Right cardiac atrium (tissue), 5 donors: ENCODE measurements at regions not wholly inside any gene's neighbourhood (a gene's known extent, or its start where the extent isn't known, plus 50 kb on each side); places are given as distances from the start of the nearest gene placed in this dataset.

Experiments
- ATAC-seq, 2 donors: fragments of 200-7000 bp; cut with Tn5 transposase; one replicate each; pipeline versions ENCODE4 v1.8.0 to v1.9.1; 2020; ENCODE audit warnings: moderate library complexity in 2 of 2, mild to moderate bottlenecking in 1 of 2
- DNase-seq, 3 donors: peaks; one replicate each; pipeline ENCODE4 v3.0.0-alpha.2; 2020
- H3K27ac ChIP-seq: one replicate; pipeline ENCODE4 v1.5.1; 2013; ENCODE audit warnings: mild to moderate bottlenecking, low read length, control low read depth, moderate library complexity
- H3K27me3 ChIP-seq: one replicate; pipeline ENCODE4 v1.6.1; 2013; ENCODE audit not compliant: control insufficient read depth, insufficient read depth
- H3K4me1 ChIP-seq: one replicate; pipeline ENCODE4 v1.6.1; 2013; ENCODE audit warnings: low read length; ENCODE audit not compliant: control insufficient read depth, insufficient read depth
- H3K4me3 ChIP-seq: one replicate; pipeline ENCODE4 v1.5.1; 2013; ENCODE audit warnings: low read length, control low read depth
- H3K9me3 ChIP-seq: one replicate; pipeline ENCODE4 v1.6.1; 2013; ENCODE audit warnings: low read length; ENCODE audit not compliant: control insufficient read depth
- WGBS: extraction: QIAGEN DNeasy Blood & Tissue Kit; methylation state at CpG from one replicate; pipeline ENCODE4 v1.1.7; 2013; 5-methylcytosine and 5-hydroxymethylcytosine counted together
- intact Hi-C, 4 donors: fragments of 100-400 bp; cut with DNase I; formaldehyde crosslinking; loops; one replicate each; pipeline versions ENCODE4 v1.11.0 to v1.14.0; 2022 to 2023
- donor health status: healthy with polysubstance abuse.
- donor health status: DM: no; HTN: yes; CAD: no.
- donor health status: DM: no; HTN: no; CAD: no.
- donor health status: DM: no; HTN: yes; CAD: no; lungs with severe emphysema.
- donor health status: DM: yes; HTN: yes; CAD: no.

DNA sequence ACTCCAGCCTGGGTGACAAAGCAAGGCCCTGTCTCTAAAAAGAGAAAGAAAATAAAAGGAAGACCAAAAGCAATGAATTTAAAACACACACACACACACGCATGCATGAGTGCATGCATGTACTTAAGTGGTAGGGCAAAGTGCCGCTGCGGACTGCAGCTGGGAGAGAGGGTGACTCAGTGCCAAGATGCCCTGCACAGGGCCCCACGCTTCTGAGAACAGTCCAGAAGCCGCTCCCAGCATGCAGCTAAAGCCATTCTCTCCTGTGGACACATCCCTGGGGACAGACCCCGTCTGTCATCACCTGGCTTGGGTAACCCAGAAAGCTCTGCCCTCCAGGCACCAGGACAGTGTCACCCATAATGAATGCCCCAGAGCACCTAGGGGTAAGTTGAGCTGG lies 61.0 kb upstream of the MYL10 start:
- 75% methylated on average over 6 of the region's 6 CpGs for WGBS
- intact Hi-C loops, result loop anchor here in 1 of 4 donors (5.0 kb wide), 1 partner anchor 107 kb away; no protein-coding TSS in a partner anchor
- H3K27ac ChIP-seq, result no peak overlapping the region
- no peak overlapping the region for H3K4me3 ChIP-seq
- DNase-seq (peak in 1 of 3 donors; percentile 61), ATAC-seq (peak in 1 of 2 donors; percentile 21)
- no peaks in the 10 kb centered on the region for H3K27me3 ChIP-seq
- no peaks in the 10 kb centered on the region for H3K9me3 ChIP-seq
- no peaks in the 10 kb centered on the region for H3K4me1 ChIP-seq

DNA sequence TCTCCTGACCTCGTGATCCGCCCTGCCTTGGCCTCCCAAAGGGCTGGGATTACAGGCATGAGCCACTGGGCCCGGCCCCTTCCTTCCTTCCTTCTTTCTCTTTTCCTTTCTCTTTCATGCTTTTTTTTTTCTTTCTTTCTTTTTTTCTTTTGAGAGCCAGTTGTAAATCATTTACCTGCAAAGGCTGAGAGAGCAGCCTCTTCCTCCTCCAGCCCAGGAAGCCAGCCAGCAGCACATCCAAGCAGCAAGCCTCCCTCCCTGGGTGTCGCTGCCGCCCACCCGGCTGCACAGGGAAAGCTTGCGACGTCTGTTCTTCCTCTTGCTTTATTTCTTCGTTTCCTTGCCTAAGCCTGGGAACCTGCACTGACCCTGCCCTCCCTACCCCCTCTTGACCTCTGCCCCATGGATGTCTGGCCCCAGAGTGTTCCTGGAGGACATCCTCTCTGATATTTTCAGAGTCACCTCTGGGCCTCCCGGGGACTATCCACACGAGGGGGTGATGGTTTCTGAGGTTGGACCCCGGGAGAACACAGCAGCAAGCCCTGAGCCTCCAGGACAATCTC lies 62.8 kb upstream of the MYL10 start:
- ATAC-seq (no peak), DNase-seq (peak in 1 of 3 donors; percentile 10)
- Histone ChIP-seq H3K4me1 (no peaks in the 10 kb centered on the region), H3K27ac (no peak overlapping the region), H3K9me3 (no peaks in the 10 kb centered on the region), H3K27me3 (no peaks in the 10 kb centered on the region), H3K4me3 (no peak overlapping the region)
- intact Hi-C loops, result loop anchor here in 1 of 4 donors (5.0 kb wide), 1 partner anchor 105 kb away; no protein-coding TSS in a partner anchor
- 49% methylated on average over 12 of the region's 12 CpGs for WGBS

DNA sequence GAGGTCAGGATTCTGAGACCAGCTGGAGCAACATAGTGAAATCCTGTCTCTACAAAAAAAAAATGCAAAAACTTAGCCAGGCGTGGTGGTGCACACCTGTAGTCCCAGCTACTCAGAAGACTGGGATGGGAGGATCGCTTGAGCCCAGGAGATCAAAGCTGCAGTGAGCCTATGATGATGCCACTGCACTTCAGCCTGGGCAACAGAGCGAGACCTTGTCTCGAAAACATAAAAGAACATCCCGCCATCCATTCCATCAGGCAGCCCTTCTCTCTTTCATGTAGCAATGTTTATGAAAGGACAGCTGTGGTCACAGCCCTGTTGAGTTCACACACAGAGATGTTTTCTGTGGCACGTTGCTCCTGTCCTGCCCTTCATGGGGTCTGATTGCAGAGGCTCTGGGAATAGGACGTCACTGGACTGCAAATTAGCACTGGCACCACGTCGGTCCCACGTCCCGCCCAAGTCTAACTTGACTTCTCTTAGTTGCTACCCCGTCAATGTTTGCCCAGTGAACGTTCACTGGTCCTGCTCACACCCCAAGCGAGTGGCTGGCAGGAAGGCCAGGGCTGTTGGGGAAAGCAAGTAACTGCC lies 64.5 kb upstream of the MYL10 start:
- H3K4me3 ChIP-seq, result no peak overlapping the region
- H3K27ac ChIP-seq, result no peak overlapping the region
- DNase-seq, result no peak
- H3K9me3 ChIP-seq, result no peaks in the 10 kb centered on the region
- ATAC-seq, result no peak
- intact Hi-C loops, result loop anchor here in 1 of 4 donors (5.0 kb wide), 1 partner anchor 104 kb away; no protein-coding TSS in a partner anchor
- 84% methylated on average over 14 of the region's 14 CpGs for WGBS
- no peaks in the 10 kb centered on the region for H3K4me1 ChIP-seq
- H3K27me3 ChIP-seq, result no peaks in the 10 kb centered on the region

DNA sequence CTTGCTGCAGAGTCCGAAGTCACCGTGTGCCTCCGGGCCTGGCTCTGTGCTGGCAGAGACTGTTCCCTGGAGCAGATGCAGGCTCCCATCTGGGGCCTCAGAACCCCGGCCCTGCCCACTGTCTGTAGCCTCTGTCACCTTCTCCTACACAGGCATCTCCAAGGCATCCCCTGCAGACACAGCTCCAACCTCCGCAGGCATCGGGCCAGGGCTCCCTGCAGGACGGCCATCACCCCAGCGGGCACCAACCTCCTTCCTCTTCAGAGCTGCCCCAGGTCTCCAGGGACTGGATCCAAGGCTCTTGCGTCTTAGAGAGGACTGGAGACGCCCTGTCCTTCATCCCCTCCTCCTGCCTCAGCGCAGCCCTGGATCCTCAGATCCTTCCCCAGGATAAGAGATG lies 69.9 kb upstream of the MYL10 start:
- Histone ChIP-seq H3K4me3 (no peak overlapping the region), H3K9me3 (no peaks in the 10 kb centered on the region), H3K27ac (no peak overlapping the region), H3K27me3 (no peaks in the 10 kb centered on the region), H3K4me1 (no peaks in the 10 kb centered on the region)
- DNase-seq (peak in 1 of 3 donors; percentile 16), ATAC-seq (no peak)
- intact Hi-C loops, result no loop called here
- 75% methylated on average over 11 of the region's 11 CpGs for WGBS

DNA sequence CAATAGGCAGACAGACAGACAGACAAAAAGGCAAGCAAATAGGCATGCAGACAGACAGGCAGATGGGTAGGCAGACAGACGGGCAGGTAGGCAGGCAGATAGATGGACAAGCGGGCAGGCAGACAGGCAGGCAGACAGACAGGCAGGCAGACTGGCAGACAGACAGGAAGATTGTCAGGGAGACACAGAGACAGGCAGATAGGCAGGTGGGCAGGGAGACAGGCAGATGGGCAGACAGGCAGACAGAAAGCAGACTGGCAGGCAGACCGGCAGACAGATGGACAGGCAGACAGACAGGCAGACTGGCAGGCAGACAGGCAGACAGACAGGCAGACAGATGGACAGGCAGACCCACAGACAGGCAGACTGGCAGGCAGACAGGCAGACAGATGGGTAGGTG lies 70.3 kb upstream of the MYL10 start:
- Histone ChIP-seq H3K4me1 (no peaks in the 10 kb centered on the region), H3K27me3 (no peaks in the 10 kb centered on the region), H3K4me3 (no peak overlapping the region), H3K9me3 (no peaks in the 10 kb centered on the region), H3K27ac (no peak overlapping the region)
- DNase-seq (no peak), ATAC-seq (no peak)
- 80% methylated on average over 3 of the region's 3 CpGs for WGBS
- intact Hi-C loops, result no loop called here

DNA sequence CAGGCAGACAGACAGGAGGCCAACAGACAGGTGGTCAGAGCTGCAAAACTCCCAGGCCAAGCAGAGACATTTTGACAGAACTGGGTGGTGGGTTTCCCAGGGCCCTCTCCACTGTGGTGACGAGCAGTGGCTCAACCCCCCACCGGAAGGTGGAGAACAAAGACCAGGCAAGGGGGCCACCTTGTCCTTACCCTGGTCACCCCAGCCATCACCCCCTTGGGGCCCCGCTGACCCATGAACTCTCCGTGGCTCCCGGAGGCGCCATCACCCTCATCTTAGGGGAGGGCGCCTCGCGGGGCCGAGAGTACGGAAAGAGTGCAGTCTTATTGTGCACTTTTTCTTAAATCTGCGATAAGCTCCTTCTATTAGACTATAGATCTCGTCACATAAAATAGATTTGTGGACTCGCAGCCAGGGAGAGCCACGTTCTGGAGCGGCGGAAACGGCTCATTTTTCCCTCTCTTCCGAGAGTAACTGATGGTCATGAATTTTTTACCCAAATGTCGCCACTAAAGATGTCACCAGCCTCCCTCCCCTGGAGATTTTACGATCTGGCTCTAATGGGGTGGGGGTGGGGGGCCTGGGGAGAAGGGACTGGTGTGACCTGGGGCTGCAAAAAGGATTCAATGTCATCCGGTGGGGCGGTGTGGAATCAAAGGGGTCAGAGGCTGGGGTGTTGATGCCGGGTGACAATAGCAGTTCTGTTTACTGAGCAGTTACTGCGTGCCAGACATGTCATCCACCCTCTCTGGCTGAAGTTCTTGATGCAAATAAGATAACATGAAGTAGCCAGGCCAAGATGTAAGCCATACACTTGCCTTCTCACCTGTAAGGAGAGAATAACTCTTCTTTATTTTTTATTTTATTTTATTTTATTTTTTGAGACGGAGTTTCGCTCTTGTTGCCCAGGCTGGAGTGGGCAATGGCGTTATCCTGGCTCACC lies 71.1 kb upstream of the MYL10 start:
- Histone ChIP-seq H3K4me1 (no peaks in the 10 kb centered on the region), H3K27me3 (no peaks in the 10 kb centered on the region), H3K9me3 (no peaks in the 10 kb centered on the region), H3K4me3 (no peak overlapping the region), H3K27ac (no peak overlapping the region)
- intact Hi-C loops, result loop anchor here in 1 of 4 donors (10.0 kb wide), 1 partner anchor 105 kb away; no protein-coding TSS in a partner anchor
- DNase-seq (peak in 1 of 3 donors; percentile 30), ATAC-seq (no peak)
- 75% methylated on average over 28 of the region's 28 CpGs for WGBS

DNA sequence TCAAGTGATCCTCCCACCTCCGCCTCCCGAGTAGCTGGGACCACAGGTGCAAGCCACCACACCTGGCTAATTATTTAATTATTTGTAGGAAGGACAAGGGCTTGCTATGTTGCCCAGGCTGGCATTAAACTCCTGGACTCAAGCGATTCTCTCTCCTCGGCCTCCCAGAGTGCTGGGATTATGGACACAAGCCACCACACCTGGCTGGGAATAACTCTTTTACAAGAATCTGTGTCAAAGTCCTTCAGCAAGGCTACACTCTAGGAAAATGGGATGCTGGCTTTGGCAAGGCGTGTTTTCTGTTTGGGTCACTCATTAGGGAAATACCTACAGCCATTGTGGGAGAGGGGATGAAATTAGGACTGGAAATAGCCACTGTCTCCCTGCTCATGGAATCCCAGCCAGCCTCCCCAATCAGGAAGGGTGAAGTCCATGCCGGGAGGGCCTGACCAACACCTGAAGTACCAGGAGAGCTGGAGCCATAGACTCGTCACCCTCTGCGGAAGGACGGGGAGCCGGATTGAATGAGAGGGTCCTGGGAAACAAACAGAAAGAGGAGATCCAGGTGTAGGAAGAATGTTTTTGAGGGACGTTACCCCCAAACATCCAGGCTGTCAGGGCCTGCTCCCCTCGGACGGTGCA lies 72.2 kb upstream of the MYL10 start:
- intact Hi-C loops, result loop anchor here in 1 of 4 donors (10.0 kb wide), 1 partner anchor 104 kb away; no protein-coding TSS in a partner anchor
- ATAC-seq, result no peak

DNA sequence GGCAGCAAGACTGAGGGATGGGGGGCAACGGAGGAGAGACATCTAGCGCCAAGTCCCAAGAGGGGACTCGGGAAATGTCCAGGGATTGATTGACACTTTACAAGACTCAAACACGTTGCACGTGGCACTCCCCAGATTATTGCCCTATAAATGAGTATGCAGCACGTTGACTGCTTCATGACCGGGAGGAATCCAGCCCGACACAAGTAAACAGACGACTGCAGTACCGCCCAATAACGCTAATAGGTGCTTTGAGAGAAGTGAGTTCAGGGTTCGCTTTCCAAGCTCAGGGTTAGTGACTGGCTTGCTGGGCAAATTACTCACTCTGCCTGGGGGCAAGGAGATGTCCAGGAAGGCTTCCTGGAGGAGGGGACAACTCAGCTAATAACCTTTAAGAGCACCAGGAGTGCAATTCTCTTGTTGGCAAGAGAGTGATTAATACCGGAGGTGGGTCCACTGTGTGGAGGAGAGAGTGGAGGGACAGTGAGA lies 73.3 kb upstream of the MYL10 start:
- no peak overlapping the region for H3K27ac ChIP-seq
- DNase-seq, result no peak
- no peaks in the 10 kb centered on the region for H3K27me3 ChIP-seq
- H3K4me3 ChIP-seq, result no peak overlapping the region
- no peaks in the 10 kb centered on the region for H3K4me1 ChIP-seq
- no peaks in the 10 kb centered on the region for H3K9me3 ChIP-seq
- intact Hi-C loops, result loop anchor here in 1 of 4 donors (10.0 kb wide), 1 partner anchor 102 kb away; no protein-coding TSS in a partner anchor
- no peak for ATAC-seq
- WGBS, result 51% methylated on average over 13 of the region's 13 CpGs

More for the DNA sequence above, 72.2 kb upstream of the MYL10 start:
- no peak overlapping the region for H3K4me3 ChIP-seq
- H3K27me3 ChIP-seq, result no peaks in the 10 kb centered on the region
- no peaks in the 10 kb centered on the region for H3K9me3 ChIP-seq
- no peak overlapping the region for H3K27ac ChIP-seq
- WGBS, result 87% methylated on average over 13 of the region's 13 CpGs
- H3K4me1 ChIP-seq, result no peaks in the 10 kb centered on the region
- peak in 1 of 3 donors; percentile 19 for DNase-seq

DNA sequence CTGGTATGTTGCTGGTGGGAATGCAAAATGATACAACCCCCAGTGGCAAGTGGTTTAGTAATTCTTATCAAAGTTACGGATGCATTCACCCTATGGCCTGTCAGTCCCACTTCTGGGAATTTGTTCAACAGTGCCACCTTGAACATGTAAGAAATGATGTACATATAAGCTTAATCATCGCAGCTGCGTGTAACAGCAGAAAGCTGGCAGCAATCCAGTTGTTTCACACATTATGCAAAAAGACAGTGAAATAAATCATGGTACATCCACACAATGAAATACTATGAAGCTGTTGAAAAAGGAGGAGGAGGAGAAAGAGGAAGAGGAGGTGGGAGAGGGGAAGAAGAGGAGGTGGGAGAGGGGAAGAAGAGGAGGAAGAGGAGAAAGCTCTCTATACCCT lies 76.2 kb upstream of the MYL10 start:
- intact Hi-C loops, result loop anchor here in 1 of 4 donors (10.0 kb wide), 1 partner anchor 99 kb away; no protein-coding TSS in a partner anchor
- ATAC-seq (no peak), DNase-seq (no peak)
- H3K9me3 ChIP-seq, result no peaks in the 10 kb centered on the region
- H3K4me1 ChIP-seq, result no peaks in the 10 kb centered on the region
- no peak overlapping the region for H3K4me3 ChIP-seq
- no peak overlapping the region for H3K27ac ChIP-seq
- 53% methylated on average over 3 of the region's 3 CpGs for WGBS
- H3K27me3 ChIP-seq, result no peaks in the 10 kb centered on the region

DNA sequence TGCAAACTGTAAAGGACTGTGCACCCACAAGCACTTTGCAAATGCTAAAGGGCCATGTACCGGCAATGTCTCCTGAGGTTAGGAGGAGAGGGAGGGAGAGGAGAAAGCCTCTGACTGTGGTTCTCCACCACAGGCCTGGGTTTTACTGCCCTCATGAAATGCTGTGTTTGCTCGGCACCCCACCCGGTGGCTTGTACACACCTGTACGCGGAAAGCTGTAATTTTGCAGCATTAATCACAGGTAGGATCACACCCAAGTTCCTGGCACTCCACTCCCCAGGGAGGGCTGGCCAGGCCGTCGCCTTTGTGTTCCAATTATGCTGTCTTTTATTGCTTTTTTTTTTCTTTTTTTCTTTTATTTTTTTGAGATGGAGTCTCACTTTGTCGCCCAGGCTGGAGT lies 78.5 kb upstream of the MYL10 start:
- intact Hi-C loops, result loop anchor here in 1 of 4 donors (10.0 kb wide), 1 partner anchor 97 kb away; no protein-coding TSS in a partner anchor

More for the DNA sequence above, 78.5 kb upstream of the MYL10 start:
- Histone ChIP-seq H3K27me3 (no peaks in the 10 kb centered on the region), H3K4me1 (no peaks in the 10 kb centered on the region), H3K27ac (no peak overlapping the region), H3K4me3 (no peak overlapping the region), H3K9me3 (no peaks in the 10 kb centered on the region)
- WGBS, result 82% methylated on average over 8 of the region's 8 CpGs
- ATAC-seq, result peak in 1 of 2 donors; percentile 43
- no peak for DNase-seq
